ENCODE measurements at regions not wholly inside any gene's neighbourhood (a gene's known extent, or its start where the extent isn't known, plus 50 kb on each side); places are given as distances from the start of the nearest gene placed in this dataset.
"Not testable (repeated sequence)": the region's sequence is repeated elsewhere in the genome, so short reads cannot be mapped to it uniquely, and the experiment has no call there.

- H3K9me3 ChIP-seq (ENCODE audit: control insufficient read depth, low read length), result no peaks in the 10 kb centered on the region
- H3K4me3 ChIP-seq (ENCODE audit: insufficient read depth, low read depth, low read length, poor library complexity, severe bottlenecking), result no peak overlapping the region
- H3K27ac ChIP-seq (ENCODE audit: insufficient read depth, low read length, poor library complexity, severe bottlenecking), result no peak overlapping the region
- DNase-seq, result no peak
- peaks cover 10% of the 10 kb centered on the region for H3K27me3 ChIP-seq (replicated peaks; ENCODE audit: control insufficient read depth, insufficient read depth, low read length, poor library complexity, severe bottlenecking)
- no peaks in the 10 kb centered on the region for H3K36me3 ChIP-seq (ENCODE audit: control insufficient read depth, insufficient read depth, low read length)
- no peaks in the 10 kb centered on the region for H3K4me1 ChIP-seq (ENCODE audit: control insufficient read depth, insufficient read depth, low read length, poor library complexity, severe bottlenecking)
Measured at GRCh38 chr5:108487951-108488350, 106.1 kb upstream of the FBXL17 start.

DNA sequence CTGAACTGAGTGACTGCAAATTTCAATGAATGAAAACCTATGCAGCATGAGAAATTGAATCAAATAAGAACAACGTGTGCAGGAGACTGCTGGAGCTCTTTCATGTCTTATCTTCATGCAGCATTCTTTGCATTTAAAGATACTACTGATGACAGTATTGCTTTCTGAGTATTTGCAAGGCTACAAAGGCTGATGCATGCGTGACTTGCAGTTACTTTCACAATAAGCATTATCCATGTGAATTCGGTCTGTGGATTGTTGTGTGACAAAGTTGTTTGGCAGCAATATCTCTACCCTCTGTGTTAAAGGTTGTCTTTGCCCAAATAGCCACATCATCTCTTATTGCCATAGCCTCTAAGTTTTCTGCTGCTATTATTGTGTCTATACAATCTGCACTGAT lies 102.1 kb upstream of the FBXL17 start:
- peaks cover 10% of the 10 kb centered on the region for H3K27me3 ChIP-seq (replicated peaks; ENCODE audit: control insufficient read depth, insufficient read depth, low read length, poor library complexity, severe bottlenecking)
- H3K4me3 ChIP-seq (ENCODE audit: insufficient read depth, low read depth, low read length, poor library complexity, severe bottlenecking), result no peak overlapping the region
- no peak overlapping the region for H3K27ac ChIP-seq (ENCODE audit: insufficient read depth, low read length, poor library complexity, severe bottlenecking)
- H3K36me3 ChIP-seq (ENCODE audit: control insufficient read depth, insufficient read depth, low read length), result no peaks in the 10 kb centered on the region
- DNase-seq, result no peak
- no peaks in the 10 kb centered on the region for H3K9me3 ChIP-seq (ENCODE audit: control insufficient read depth, low read length)
- no peaks in the 10 kb centered on the region for H3K4me1 ChIP-seq (ENCODE audit: control insufficient read depth, insufficient read depth, low read length, poor library complexity, severe bottlenecking)

DNA sequence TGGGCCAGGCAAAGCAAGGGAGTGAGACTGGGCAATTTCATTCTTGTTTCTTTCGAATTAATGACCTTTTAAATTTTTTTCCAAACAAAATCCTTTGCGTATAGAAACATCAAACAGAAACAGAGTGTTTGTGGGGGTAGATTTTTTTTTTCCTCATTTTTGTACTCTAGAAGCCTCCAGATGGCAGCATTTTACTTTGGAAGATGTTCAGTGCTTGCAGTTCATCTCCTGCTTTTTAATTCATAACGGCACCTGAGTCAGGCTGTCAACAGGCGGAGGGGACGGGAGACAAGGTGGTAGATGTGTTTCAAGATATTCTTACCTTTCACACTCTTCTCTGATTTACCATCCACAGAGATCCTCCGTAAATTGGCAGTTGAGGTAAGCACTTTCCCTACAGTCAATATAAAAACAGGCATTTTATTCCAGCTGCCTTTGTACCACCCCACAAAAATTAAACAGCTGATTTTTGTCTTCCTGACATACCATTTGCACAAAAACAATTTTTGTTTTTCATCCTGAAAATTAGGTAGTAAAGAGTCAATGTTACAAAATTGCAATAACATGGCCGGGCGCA lies 99.5 kb upstream of the FBXL17 start:
- no peak for DNase-seq
- Histone ChIP-seq H3K27me3 (replicated peaks; ENCODE audit: control insufficient read depth, insufficient read depth, low read length, poor library complexity, severe bottlenecking) (no peaks in the 10 kb centered on the region), H3K27ac (ENCODE audit: insufficient read depth, low read length, poor library complexity, severe bottlenecking) (no peak overlapping the region)

GRCh38 chr5:108472237-108472636 lies 90.3 kb upstream of the FBXL17 start:
- no peaks in the 10 kb centered on the region for H3K4me1 ChIP-seq (ENCODE audit: control insufficient read depth, insufficient read depth, low read length, poor library complexity, severe bottlenecking)
- no peak overlapping the region for H3K27ac ChIP-seq (ENCODE audit: insufficient read depth, low read length, poor library complexity, severe bottlenecking)
- H3K27me3 ChIP-seq (replicated peaks; ENCODE audit: control insufficient read depth, insufficient read depth, low read length, poor library complexity, severe bottlenecking), result no peaks in the 10 kb centered on the region
- no peak for DNase-seq
- no peak overlapping the region for H3K4me3 ChIP-seq (ENCODE audit: insufficient read depth, low read depth, low read length, poor library complexity, severe bottlenecking)
- H3K9me3 ChIP-seq (ENCODE audit: control insufficient read depth, low read length), result no peaks in the 10 kb centered on the region
- no peaks in the 10 kb centered on the region for H3K36me3 ChIP-seq (ENCODE audit: control insufficient read depth, insufficient read depth, low read length)

More for the DNA sequence above, 99.5 kb upstream of the FBXL17 start:
- no peaks in the 10 kb centered on the region for H3K36me3 ChIP-seq (ENCODE audit: control insufficient read depth, insufficient read depth, low read length)
- no peaks in the 10 kb centered on the region for H3K4me1 ChIP-seq (ENCODE audit: control insufficient read depth, insufficient read depth, low read length, poor library complexity, severe bottlenecking)
- no peak overlapping the region for H3K4me3 ChIP-seq (ENCODE audit: insufficient read depth, low read depth, low read length, poor library complexity, severe bottlenecking)
- H3K9me3 ChIP-seq (ENCODE audit: control insufficient read depth, low read length), result no peaks in the 10 kb centered on the region

GRCh38 chr5:108467563-108467962 lies 85.7 kb upstream of the FBXL17 start:
- Histone ChIP-seq H3K27ac (ENCODE audit: insufficient read depth, low read length, poor library complexity, severe bottlenecking) (no peak overlapping the region), H3K36me3 (ENCODE audit: control insufficient read depth, insufficient read depth, low read length) (no peaks in the 10 kb centered on the region), H3K9me3 (ENCODE audit: control insufficient read depth, low read length) (no peaks in the 10 kb centered on the region), H3K27me3 (replicated peaks; ENCODE audit: control insufficient read depth, insufficient read depth, low read length, poor library complexity, severe bottlenecking) (no peaks in the 10 kb centered on the region), H3K4me1 (ENCODE audit: control insufficient read depth, insufficient read depth, low read length, poor library complexity, severe bottlenecking) (no peaks in the 10 kb centered on the region), H3K4me3 (ENCODE audit: insufficient read depth, low read depth, low read length, poor library complexity, severe bottlenecking) (no peak overlapping the region)
- no peak for DNase-seq

- Histone ChIP-seq H3K9me3 (ENCODE audit: control insufficient read depth, low read length) (no peaks in the 10 kb centered on the region), H3K4me1 (ENCODE audit: control insufficient read depth, insufficient read depth, low read length, poor library complexity, severe bottlenecking) (no peaks in the 10 kb centered on the region), H3K27ac (ENCODE audit: insufficient read depth, low read length, poor library complexity, severe bottlenecking) (no peak overlapping the region), H3K4me3 (ENCODE audit: insufficient read depth, low read depth, low read length, poor library complexity, severe bottlenecking) (no peak overlapping the region), H3K36me3 (ENCODE audit: control insufficient read depth, insufficient read depth, low read length) (no peaks in the 10 kb centered on the region), H3K27me3 (replicated peaks; ENCODE audit: control insufficient read depth, insufficient read depth, low read length, poor library complexity, severe bottlenecking) (no peaks in the 10 kb centered on the region)
- DNase-seq, result no peak
Measured at GRCh38 chr5:108461628-108462367, 79.9 kb upstream of the FBXL17 start.

DNA sequence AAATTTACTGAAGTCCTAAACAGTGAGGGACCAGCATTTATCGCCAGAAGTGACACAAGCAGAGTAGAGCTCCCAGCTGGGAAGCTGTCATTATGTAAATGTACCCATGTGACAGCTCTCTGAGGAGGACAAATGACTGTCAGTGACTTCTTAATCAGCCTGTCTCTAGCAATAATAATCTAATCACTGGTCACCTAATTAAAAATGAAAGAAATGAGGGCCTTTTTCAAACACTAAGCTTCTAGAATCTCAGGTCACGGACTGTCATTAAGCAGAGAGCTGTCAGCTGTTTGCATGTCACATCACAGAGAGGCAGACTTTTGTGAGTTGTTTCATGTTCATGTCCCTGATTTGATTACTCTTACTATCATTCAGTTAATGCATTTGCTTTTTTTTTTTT lies 77.9 kb upstream of the FBXL17 start:
- DNase-seq, result no peak
- no peak overlapping the region for H3K27ac ChIP-seq (ENCODE audit: insufficient read depth, low read length, poor library complexity, severe bottlenecking)
- no peaks in the 10 kb centered on the region for H3K9me3 ChIP-seq (ENCODE audit: control insufficient read depth, low read length)
- no peaks in the 10 kb centered on the region for H3K27me3 ChIP-seq (replicated peaks; ENCODE audit: control insufficient read depth, insufficient read depth, low read length, poor library complexity, severe bottlenecking)
- no peaks in the 10 kb centered on the region for H3K4me1 ChIP-seq (ENCODE audit: control insufficient read depth, insufficient read depth, low read length, poor library complexity, severe bottlenecking)
- no peaks in the 10 kb centered on the region for H3K36me3 ChIP-seq (ENCODE audit: control insufficient read depth, insufficient read depth, low read length)
- H3K4me3 ChIP-seq (ENCODE audit: insufficient read depth, low read depth, low read length, poor library complexity, severe bottlenecking), result no peak overlapping the region

DNA sequence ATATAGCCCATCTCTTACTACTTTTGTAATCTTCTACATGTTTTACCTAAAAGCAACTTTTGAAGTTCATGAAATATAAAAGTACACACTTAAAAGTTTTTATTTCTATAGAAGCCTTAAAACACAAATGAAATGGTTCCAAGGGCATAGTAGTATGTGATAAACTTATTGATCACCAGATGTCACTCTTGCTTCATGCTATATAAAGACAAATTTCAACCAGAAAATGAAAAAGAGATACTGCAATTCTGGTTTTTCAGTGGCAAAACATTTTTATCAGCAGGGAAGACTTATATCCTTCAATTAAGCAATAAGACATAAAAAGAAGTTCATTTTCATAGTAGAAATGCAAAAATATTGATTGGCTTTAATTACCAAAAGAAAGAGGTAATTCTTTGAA lies 69.4 kb upstream of the FBXL17 start:
- Histone ChIP-seq H3K27ac (ENCODE audit: insufficient read depth, low read length, poor library complexity, severe bottlenecking) (no peak overlapping the region), H3K36me3 (ENCODE audit: control insufficient read depth, insufficient read depth, low read length) (no peaks in the 10 kb centered on the region), H3K4me1 (ENCODE audit: control insufficient read depth, insufficient read depth, low read length, poor library complexity, severe bottlenecking) (no peaks in the 10 kb centered on the region), H3K27me3 (replicated peaks; ENCODE audit: control insufficient read depth, insufficient read depth, low read length, poor library complexity, severe bottlenecking) (no peaks in the 10 kb centered on the region), H3K9me3 (ENCODE audit: control insufficient read depth, low read length) (no peaks in the 10 kb centered on the region), H3K4me3 (ENCODE audit: insufficient read depth, low read depth, low read length, poor library complexity, severe bottlenecking) (no peak overlapping the region)
- DNase-seq, result no peak

- not testable (repeated sequence) for H3K4me3 ChIP-seq (ENCODE audit: insufficient read depth, low read depth, low read length, poor library complexity, severe bottlenecking); H3K27ac ChIP-seq (ENCODE audit: insufficient read depth, low read length, poor library complexity, severe bottlenecking); H3K36me3 ChIP-seq (ENCODE audit: control insufficient read depth, insufficient read depth, low read length); H3K4me1 ChIP-seq (ENCODE audit: control insufficient read depth, insufficient read depth, low read length, poor library complexity, severe bottlenecking); H3K27me3 ChIP-seq (replicated peaks; ENCODE audit: control insufficient read depth, insufficient read depth, low read length, poor library complexity, severe bottlenecking); DNase-seq; H3K9me3 ChIP-seq (ENCODE audit: control insufficient read depth, low read length)
Measured at GRCh38 chr5:108444130-108444529, 62.2 kb upstream of the FBXL17 start.

DNA sequence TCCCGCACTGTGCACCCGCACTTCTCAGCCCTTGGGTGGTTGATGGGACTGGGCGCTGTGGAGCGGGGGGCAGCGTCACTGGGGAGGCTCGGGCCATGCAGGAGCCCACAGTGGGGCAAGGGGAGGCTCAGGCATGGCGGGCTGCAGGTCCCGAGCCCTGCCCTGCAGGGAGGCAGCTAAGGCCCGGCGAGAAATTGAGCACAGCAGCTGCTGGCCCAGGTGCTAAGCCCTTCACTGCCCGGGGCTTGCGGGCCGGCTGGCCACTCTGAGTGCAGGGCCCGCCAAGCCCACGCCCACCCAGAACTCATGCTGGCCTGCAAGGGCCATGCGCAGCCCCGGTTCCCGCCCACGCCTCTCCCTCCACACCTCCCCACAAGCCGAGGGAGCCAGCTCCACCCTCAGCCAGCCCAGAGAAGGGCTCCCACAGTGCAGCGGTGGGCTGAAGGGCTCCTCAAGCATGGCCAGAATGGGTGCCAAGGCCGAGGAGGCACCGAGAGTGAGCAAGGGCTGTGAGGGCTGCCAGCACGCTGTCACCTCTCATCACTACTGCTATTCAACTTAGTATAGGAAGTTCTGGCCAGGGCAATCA lies 60.3 kb upstream of the FBXL17 start:
- not testable (repeated sequence) for H3K27me3 ChIP-seq (replicated peaks; ENCODE audit: control insufficient read depth, insufficient read depth, low read length, poor library complexity, severe bottlenecking); H3K27ac ChIP-seq (ENCODE audit: insufficient read depth, low read length, poor library complexity, severe bottlenecking); H3K36me3 ChIP-seq (ENCODE audit: control insufficient read depth, insufficient read depth, low read length); H3K4me1 ChIP-seq (ENCODE audit: control insufficient read depth, insufficient read depth, low read length, poor library complexity, severe bottlenecking); DNase-seq; H3K9me3 ChIP-seq (ENCODE audit: control insufficient read depth, low read length); H3K4me3 ChIP-seq (ENCODE audit: insufficient read depth, low read depth, low read length, poor library complexity, severe bottlenecking)

Data from effector memory CD4-positive, alpha-beta T cell (primary cell).